ENCODE measurements at regions not wholly inside any gene's neighbourhood (a gene's known extent, or its start where the extent isn't known, plus 50 kb on each side); places are given as distances from the start of the nearest gene placed in this dataset.

DNA sequence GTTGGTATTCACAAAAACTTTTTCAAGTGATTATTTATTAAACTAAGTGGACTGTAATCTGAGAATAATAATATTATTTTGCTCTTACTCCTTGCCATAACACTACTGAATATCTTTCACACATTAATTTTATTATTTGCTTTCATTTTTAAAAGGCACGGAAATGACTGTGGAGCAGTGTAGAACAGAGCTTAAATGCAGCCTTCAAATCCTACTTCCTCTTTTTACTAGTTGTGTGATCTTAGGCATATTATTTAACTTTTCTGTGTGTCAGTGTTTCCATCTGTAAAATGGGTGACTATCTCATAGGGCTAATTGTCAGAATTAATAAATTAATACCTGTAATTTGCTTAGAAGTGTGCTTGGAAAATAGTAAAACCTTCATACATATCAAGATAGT, 55.5 kb upstream of the SLC8A1 start:
- DNase-seq (ENCODE audit: low spot score), result no peak

DNA sequence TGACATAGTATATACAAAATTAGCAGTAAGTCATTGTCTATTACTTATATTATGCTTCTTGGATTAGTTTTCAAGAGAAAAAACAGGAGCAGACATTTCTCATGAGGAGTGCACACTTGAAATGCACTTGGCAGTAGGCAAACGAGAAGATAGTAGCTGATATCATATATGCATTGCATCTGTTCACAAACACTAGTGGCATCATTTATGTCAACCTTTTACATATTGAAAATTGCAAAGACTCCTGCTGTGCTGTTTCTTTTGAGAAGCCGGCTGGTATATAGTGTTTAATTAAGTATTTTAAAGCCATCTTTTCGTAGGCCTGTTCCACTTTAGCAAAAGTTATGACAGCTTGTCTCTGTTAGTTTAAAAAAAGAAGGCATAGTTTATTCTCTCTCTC, 58.4 kb upstream of the SLC8A1 start:
- no peak for DNase-seq (ENCODE audit: low spot score)

DNA sequence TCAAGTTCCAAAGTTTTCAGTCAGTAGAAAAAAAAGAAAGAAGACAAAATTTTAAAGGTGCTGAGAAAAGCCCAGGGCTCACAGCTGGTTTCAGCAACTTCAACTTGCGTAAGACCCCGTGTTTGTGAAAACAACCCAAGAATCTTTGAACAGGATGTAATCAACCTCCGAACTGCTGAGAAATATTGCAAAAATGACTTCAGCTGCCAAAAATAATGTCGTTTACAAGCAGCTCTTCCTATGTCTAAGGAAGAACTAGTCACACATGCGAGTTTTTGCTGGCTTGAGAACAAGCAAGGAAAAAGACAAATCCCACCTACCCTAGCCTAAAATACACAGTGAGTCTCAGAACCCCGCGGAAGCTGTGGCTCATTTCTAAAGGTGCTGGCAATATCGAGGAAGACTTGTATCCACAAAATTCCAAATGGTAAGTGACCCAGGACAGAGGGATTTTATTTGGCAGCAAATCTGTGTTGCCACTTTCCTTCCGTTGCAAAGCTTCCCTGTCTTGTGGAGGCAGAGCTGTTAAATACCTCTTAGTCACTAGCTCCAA, 59.8 kb upstream of the SLC8A1 start:
- no peak for DNase-seq (ENCODE audit: low spot score)

DNA sequence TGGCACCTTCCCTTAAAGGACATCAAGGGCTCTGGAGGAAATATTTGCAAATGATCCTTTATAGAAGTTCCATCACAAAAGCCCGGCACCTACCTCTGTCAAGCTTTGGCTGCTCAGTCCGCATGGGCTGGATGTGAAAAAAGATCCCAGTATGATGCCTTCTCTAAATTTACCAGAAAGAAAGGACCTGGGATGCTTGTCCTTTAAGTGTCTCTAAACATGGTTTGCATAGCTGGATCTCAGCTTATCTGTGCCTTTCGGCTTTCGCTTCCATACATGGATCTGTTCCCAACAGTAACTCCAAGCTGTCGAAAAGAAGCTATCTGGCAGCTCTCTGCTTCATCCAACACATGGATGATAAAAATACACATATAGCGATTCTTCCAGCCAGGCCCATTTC, 60.4 kb upstream of the SLC8A1 start:
- DNase-seq (ENCODE audit: low spot score), result no peak

DNA sequence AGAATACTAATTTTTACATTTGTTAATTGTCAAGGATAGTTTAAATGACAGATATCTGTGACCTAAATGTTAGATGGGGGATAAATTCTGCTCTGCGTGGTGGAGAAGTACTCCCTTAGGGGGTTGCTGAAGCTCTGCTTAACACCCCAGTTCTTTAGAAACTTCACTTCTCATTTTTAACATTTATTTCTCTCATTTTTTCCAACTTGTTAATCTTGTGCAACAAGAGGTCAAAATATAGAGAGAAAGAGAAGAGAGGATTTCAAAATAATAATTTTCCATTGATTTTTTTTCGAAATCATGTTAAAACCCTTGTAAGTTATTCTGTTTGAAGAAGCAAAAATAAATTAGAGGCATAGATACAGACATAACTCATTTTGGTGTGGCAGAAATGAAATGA, 61.3 kb upstream of the SLC8A1 start:
- no peak for DNase-seq (ENCODE audit: low spot score)

DNA sequence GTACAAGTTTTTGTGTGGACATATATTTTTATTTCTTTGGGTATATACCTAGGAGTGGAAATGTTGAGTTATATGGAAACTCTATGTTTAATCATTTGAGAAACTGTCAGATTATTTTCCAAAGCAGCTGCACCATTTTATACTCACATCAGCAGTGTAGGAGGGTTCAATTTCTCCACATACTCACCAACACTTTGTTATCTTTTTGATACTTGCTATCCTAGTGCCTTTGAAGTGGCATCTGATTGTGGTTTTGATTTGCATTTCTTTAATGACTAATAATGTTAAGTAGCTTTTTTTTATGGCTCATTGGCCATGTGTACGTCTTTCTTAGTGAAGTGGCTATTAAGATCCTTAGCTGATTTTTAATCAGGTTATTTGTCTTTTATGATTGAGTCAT, 64.7 kb upstream of the SLC8A1 start:
- no peak for DNase-seq (ENCODE audit: low spot score)

DNA sequence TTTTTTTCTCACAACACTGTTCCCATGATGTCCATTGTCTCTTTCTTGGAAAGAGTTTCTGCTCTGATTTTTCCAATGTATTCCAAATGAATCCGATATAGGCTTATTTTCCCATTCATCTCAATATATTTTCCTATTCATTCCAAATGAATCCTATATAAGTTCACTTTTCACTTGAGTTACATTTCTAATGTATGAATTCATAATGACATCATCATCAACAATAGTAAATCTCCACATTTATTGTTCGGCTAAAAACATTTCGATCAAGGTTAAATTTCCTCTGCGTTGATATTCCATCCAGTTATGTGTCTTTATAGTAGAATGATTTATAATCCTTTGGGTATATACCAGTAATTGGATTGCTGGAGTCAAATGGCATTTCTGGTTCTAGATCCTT, 76.7 kb upstream of the SLC8A1 start:
- DNase-seq (ENCODE audit: low spot score), result no peak

DNA sequence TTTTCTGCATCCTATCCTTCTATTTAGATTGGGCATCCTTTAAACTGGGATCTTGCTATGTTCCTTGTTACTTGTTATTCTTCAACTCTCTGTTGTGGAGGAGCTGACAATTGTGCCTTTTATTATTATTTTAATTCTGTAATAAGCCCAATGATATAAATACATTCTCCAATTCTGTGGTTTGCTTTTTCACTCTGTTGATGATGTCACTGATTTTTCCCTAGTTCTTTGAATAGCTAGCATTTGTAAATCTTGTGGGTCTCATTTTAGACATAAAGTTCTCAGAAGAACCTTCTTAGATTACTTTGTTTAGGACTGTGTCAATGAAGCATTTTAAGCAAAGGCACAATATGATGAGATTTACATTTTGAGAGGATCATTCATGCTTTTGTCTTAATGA, 79.5 kb upstream of the SLC8A1 start:
- no peak for DNase-seq (ENCODE audit: low spot score)

DNA sequence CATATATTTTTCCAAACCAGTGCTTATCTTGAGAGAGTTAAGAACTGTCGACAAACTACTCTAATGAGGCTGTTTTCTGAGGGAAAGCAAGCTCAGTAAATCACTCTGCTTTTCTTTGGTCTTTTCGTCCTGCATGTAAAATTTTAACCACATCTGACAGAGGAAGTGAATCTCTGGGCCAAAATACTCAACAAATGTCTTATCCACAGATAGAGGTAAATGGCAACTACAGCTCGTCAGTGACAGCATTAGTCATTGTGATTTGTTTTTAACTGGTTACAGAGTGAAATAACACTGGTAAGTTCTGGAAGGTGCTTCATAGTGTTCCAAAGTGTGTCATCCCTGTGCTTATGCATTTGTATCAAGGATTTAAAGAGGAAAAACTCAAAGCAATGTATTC, 82.6 kb upstream of the SLC8A1 start:
- DNase-seq (ENCODE audit: low spot score), result no peak

DNA sequence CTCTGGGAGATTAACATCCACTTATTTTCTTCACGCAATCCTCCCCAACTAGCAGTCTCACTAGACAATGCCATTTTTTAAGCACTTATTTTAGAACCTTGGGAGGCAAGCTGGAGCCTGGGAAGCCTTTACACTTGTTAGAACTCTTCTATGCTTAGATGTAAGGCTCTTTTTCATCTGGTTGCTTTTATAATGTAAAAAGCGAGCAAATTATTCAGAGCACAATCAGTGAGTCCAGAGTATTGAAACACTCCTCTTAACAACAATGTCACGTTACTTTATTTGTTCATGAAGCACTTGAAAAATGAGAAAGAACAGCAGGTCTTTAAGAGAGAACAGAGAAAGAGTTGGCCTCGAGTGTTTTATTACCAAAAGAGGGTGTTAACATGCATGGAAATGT, 84.1 kb upstream of the SLC8A1 start:
- DNase-seq (ENCODE audit: low spot score), result no peak

DNA sequence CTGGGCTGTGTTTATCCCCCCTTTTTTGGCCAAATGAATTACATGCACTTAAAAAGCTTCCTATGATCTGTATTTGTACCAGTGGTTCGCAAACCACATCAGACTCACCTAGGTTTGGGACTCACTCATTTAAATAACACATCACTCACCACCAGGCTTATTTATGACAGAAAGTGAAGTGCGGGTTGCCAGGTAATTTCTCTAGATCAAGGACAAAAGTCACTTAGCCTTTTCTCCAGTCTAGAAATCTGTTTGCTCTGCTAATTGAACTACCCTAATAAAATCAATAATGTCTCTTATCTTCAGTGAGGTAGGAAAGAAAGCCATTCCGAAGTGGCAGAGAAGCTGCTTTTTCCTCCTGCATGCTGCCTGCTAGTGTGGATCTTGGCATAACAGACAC, 88.1 kb upstream of the SLC8A1 start:
- DNase-seq (ENCODE audit: low spot score), result no peak

DNA sequence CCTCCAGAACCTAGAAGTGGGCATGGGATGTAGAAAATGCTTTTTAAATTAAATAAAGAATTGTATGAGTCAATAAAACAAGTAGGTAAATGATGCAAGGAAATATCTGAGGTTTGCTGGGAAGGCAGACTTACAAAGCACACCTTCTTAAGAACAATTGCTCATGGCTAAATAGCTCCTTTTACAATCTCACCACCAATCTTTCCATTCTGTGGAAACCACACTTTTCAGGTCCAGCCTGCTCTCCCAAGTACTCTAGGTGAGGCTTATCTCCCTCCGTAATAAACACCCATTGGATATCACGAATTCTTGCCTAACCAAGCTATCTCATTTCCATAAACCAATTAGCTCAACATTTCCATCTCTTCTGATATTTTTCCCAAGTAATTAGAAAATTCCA, 91.5 kb upstream of the SLC8A1 start:
- no peak for DNase-seq (ENCODE audit: low spot score)

DNA sequence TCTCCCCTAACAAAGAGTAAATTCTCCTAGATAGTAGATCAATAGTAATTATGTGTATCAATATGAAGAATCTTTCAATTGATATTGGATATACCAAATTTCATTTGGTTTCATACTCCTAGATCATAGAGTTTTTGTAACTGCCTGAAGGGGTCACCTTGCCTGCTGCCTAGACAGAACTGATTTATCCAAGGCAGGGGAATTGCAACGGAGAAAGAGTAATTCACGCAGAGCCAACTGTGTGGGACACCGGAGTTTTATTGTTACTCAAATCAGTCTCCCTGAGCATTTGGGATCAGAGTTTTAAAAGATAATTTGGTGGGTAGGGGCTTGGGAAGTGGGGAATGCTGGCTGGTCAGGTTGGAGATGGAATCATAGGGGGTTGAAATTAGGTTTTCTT, 92.2 kb upstream of the SLC8A1 start:
- DNase-seq (ENCODE audit: low spot score), result no peak

DNA sequence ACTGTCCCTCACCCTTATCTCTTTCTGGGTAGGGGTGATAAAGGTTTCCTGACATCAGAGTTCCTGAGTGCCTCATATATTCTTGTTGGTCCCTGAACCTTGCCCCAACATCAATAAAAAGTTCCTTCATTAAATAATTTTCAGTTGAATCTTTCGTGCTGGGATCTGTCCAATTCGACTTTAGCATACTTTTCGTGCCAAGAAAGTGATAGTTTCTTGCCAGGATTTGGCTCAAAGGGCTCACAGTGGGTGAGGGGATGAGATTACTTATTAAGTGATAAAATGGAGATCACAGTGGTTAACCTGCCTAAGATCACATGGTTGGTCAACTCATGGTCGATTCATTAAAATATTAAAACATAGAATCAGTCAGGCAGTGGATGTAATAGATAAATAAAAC, 93.8 kb upstream of the SLC8A1 start:
- DNase-seq (ENCODE audit: low spot score), result no peak

DNA sequence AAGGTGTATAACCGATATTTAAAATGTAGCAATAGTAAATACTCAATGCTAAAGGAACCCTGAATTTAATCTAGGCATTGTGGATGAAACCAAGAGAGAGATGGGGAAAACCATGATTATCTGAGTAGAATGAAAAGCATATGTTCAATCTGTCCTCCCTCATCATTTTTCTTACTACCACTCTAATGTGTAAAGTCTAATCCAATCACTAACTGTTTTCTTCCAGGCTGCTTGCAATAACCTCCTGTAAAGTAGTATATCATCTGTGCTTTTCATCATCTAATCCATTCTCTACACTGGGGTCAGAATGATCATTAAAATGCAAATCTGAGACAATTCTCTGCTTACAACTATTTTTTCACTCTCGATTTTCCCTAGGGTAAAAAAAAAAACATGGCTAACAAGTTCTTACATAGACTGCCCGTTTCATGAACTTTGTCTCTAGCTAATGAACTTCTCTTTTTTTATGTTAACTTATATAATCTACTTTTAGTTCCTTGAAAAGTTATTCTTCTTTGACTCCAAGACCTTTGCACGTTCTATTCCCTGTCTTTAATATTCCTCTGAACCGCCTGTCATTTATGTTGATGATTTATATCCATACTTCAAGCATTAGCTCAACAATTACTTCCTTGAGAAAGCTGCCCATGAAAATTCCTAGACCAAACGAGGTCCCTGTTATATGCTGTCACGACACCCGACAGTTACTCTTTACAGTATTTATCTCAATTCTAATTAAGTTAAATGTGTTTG, 94.7 kb upstream of the SLC8A1 start:
- DNase-seq (ENCODE audit: low spot score), result no peak

DNA sequence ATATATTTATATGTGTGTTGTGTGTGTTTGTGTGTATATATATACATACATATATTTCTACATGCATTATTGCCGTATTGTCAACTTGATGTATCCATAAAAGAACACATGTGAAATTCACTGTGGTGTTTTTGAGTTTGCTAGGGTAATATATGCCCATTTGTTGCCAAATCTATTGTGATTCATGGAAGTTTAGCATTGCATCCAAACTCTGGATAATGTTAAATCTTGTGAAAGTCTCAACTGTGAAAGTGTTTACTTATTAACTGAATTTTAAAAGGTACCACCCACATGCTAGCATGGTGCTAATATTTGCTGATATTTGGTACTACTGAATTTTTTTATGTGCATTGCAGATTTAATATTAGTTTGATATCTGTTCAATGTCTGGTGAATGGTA, 96.6 kb upstream of the SLC8A1 start:
- DNase-seq (ENCODE audit: low spot score), result no peak

DNA sequence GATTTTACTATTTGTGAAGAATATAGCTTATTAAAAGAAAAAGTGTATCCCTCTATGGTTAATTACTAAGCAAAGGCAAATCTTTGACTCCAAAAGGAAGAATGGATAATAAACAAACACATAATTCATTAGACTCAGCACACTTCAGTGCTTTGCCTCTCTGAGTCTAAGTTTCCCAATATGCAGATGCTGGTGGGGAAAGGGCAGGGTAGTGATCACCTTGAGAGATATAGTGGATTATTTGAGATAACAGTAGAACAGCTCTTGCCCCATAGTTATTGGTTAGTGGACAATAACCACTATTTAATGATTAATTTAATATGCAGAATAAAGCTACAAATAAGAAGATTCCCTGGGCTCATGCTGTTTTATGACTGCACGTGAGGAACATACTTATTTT, 98.2 kb upstream of the SLC8A1 start:
- DNase-seq (ENCODE audit: low spot score), result no peak

DNA sequence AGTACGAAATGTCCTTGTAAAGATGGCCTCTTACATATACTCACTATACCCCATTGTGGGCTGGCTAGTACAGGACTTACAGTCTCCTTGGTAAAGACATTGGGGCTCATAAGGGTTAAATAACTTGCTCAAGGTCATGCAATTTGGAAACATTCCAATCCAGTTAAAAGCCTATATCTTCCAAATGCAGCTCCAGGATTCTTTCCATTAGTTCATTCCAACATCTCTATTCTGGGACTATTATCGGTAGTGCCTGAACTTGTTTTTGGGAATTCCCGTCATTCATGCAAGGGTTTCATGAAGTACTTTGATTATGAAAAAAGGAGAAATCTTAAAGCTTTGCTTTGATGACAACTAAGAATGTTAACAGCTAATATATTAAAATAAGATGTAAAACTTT, 99.2 kb upstream of the SLC8A1 start:
- DNase-seq (ENCODE audit: low spot score), result no peak

DNA sequence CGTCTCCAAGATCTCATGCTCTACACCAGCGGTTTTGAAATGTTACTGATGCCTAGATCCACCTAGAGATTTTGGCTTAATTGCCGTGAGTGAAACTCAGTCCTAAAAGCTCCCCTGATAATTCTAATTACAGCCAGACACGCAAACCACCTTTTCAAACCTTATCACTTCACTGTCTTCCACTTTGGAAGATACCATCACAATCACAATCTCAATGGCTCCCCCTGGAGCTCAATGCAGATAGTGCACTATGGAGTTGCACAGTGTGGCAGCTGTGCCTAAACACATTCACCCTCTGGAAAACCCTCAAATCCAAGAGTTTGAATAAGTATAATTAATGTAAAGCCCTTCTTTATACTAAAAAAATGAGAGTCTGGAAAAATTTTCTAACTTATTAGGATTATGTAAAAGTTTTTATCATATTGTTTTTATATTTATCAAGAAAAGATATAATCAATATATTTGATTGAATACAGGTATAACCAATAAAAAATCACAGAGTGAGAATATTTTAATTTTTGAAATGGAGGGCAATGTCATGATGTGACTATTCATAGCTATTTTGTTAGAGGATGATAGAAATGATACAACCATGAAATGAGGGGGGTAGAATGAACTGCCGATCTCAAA, 102.9 kb upstream of the SLC8A1 start:
- DNase-seq (ENCODE audit: low spot score), result peak; percentile 29

DNA sequence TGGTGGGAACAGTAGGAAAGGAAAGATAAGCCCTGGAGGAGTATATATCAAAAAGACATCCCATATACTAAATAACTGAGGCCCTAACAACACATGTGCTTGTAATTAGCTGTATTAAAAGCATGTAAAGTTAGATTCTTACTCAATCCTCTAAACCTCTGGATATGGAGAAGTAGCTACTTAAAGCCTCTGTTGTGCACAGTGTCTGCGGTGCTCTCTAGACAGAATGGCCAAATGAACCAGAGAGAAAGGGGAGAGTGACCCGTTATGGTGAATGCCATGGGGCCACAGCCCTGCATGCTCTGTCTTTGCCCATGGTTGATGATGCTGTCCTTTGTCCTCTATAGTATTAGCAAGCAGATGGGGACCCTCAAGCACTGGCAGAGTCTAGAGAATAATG, 104.4 kb upstream of the SLC8A1 start:
- no peak for DNase-seq (ENCODE audit: low spot score)

DNA sequence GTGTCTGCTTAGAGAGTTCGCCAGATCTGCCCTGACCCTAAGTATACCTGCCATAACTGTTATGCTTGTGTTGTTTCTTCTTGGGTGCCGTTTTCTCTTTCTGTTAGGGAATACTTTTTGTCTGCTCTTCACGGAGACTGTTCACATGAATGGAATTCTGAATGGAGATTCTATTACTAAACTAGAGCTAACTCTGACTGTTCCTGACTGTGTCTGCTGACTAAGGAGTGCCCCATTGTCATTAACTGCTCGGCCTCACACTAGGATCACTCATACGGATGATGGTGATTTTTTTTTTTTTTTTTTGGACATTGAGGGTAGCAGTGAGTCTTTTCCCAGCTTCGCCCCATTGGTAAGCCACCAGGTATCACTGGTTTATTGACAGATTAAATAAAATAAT, 104.8 kb upstream of the SLC8A1 start:
- DNase-seq (ENCODE audit: low spot score), result no peak

DNA sequence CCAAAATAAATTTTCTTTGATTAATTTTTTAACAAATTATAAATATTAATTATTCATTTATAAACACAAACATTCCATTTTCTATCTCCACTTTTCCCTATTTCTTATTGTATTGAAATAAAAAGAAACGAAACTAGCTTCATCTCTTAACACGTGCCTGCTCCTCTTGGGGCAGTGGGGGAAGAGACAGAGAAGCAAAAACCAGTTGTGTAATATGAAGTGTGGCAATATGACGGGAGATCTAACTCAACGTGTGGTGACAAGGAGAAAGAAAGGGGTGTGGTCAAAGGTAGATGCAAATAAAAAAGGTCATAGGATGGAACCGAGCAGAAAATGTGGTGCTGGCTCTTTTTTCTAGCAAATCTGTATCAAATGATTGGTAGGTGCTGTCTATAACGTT, 106.9 kb upstream of the SLC8A1 start:
- DNase-seq (ENCODE audit: low spot score), result no peak

DNA sequence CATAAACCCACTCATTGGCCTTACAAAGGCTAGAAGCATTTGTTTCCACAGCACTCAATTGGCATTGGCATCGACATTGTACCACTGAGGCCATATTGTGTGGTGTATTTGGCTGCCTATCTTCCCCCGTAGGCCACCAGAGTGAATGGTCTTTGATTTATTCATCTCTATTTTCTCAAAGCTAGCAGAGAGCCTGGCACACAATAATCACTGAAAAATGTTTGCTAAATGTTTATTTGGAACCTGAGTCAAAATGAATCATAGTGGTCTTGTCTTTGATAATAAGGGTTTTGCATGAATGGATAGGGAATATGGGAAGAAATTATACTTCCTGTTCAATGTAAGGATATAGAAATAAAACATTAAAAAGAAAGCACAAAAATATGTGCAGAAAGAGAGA, 107.3 kb upstream of the SLC8A1 start:
- no peak for DNase-seq (ENCODE audit: low spot score)

DNA sequence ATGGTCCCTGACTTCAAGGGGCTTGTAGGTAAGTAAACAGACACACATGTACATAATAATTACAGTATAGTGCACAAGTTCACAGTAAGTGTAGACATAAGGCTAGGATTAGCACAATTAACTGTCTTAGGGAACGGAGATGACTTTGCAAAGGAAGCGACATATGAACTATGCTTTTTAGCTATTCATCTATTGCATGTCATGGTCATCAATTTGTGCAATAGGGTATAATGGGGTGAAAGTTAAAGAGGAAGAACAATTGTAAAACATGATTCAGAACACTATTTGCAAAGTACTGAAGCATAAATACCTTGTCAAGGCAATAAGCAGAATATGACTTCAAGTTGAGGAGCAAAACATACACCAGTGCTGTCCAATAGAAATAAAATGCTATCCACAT, 112.3 kb upstream of the SLC8A1 start:
- DNase-seq (ENCODE audit: low spot score), result no peak

Data from CD4-positive, alpha-beta T cell treated with Interleukin-15 for 4 hours (primary cell).